Adrenal gland (tissue), 5 donors: ENCODE measurements at regions not wholly inside any gene's neighbourhood (a gene's known extent, or its start where the extent isn't known, plus 50 kb on each side); places are given as distances from the start of the nearest gene placed in this dataset.

Experiments used
- CTCF ChIP-seq, 6 experiments: fragments of 450-650 bp in 4 of 6; fragments of 200-600 bp in 2 of 6; sonication (generic) in 1 of 6; IDR thresholded peaks; 1 replicate in 5 of 6; 2 replicates in 1 of 6; pipeline versions ENCODE4 v1.5.1 to v1.8.0; 2016 to 2021; ENCODE audit warnings: antibody characterized with exemption in 6 of 6, mild to moderate bottlenecking in 2 of 6, moderate library complexity in 1 of 6
- POLR2A ChIP-seq, 2 donors: fragments of 450-650 bp; IDR thresholded peaks; one replicate each; pipeline ENCODE4 v1.6.1; 2017; ENCODE audit warnings: antibody characterized with exemption in 2 of 2, mild to moderate bottlenecking in 2 of 2, moderate library complexity in 1 of 2
- donor health status: DM: no; HTN: no; CAD: no.

GRCh38 chr5:60489377-60489776 lies 210.6 kb downstream of the DEPDC1B start:
- TF ChIP-seq CTCF (IDR thresholded peaks at IDR 0.05) = no peak
- no peak for TF ChIP-seq POLR2A (IDR thresholded peaks at IDR 0.05)
